Neural progenitor cell (in vitro differentiated cells): ENCODE measurements at regions not wholly inside any gene's neighbourhood (a gene's known extent, or its start where the extent isn't known, plus 50 kb on each side); places are given as distances from the start of the nearest gene placed in this dataset.

Source experiments
- DNase-seq: peaks from one replicate; pipeline ENCODE4 v3.0.0-alpha.2; 2016; ENCODE audit warnings: low spot score
- H2AFZ ChIP-seq: fragments of 200-600 bp; sonication (generic); replicated peaks from 2 replicates; pipeline ENCODE4 v1.6.1; 2016; ENCODE audit warnings: antibody characterized with exemption
- H3F3A ChIP-seq: fragments of 200-600 bp; sonication (generic); 2 replicates; pipeline ENCODE4 v1.6.1; 2016; ENCODE audit warnings: antibody characterized with exemption, low read depth
- H3K27ac ChIP-seq: fragments of 200-600 bp; sonication (generic); 2 replicates; pipeline ENCODE4 v1.5.1; 2016; ENCODE audit warnings: mild to moderate bottlenecking
- H3K27me3 ChIP-seq: fragments of 200-600 bp; sonication (generic); 2 replicates; pipeline ENCODE4 v1.6.1; 2016; ENCODE audit warnings: mild to moderate bottlenecking, moderate library complexity
- H3K36me3 ChIP-seq: fragments of 200-600 bp; sonication (generic); 2 replicates; pipeline ENCODE4 v1.5.1; 2016
- H3K4me1 ChIP-seq: fragments of 200-600 bp; sonication (generic); 2 replicates; pipeline ENCODE4 v1.6.1; 2016; ENCODE audit warnings: mixed run types
- H3K4me2 ChIP-seq: fragments of 200-600 bp; sonication (generic); 2 replicates; pipeline ENCODE4 v1.6.1; 2016
- H3K4me3 ChIP-seq: fragments of 200-600 bp; sonication (generic); 2 replicates; pipeline ENCODE4 v1.5.1; 2016
- H3K79me2 ChIP-seq: fragments of 200-600 bp; sonication (generic); 2 replicates; pipeline ENCODE4 v1.6.1; 2016; ENCODE audit warnings: low read depth
- H3K9ac ChIP-seq: fragments of 200-600 bp; sonication (generic); 2 replicates; pipeline ENCODE4 v1.6.1; 2016
- H3K9me3 ChIP-seq: fragments of 200-600 bp; sonication (generic); 2 replicates; pipeline ENCODE4 v1.5.1; 2016; ENCODE audit warnings: low read depth
- H4K20me1 ChIP-seq: fragments of 200-600 bp; sonication (generic); 2 replicates; pipeline ENCODE4 v1.6.1; 2016; ENCODE audit warnings: low read depth
- H3K27ac Mint-ChIP-seq: 3 replicates; pipeline ENCODE4 v1.8.0; 2021; ENCODE audit warnings: mixed read lengths
- H3K27me3 Mint-ChIP-seq: 2 replicates; pipeline ENCODE4 v1.8.0; 2022; ENCODE audit warnings: low read depth, mild to moderate bottlenecking, inconsistent platforms, moderate library complexity, mixed read lengths; ENCODE audit not compliant: insufficient read depth
- H3K36me3 Mint-ChIP-seq: 3 replicates; pipeline ENCODE4 v1.8.0; 2021; ENCODE audit warnings: mixed read lengths
- H3K4me1 Mint-ChIP-seq: 3 replicates; pipeline ENCODE4 v1.8.0; 2021; ENCODE audit warnings: mixed read lengths
- H3K4me3 Mint-ChIP-seq: 3 replicates; pipeline ENCODE4 v1.8.0; 2021; ENCODE audit warnings: mild to moderate bottlenecking, moderate library complexity, mixed read lengths
- H3K9me3 Mint-ChIP-seq: 3 replicates; pipeline ENCODE4 v1.8.0; 2020; ENCODE audit warnings: mixed read lengths
- EZH2 ChIP-seq: fragments of 200-600 bp; sonication (generic); IDR thresholded peaks from 2 replicates; pipeline ENCODE4 v1.6.1; 2017; ENCODE audit warnings: antibody characterized with exemption, mild to moderate bottlenecking, moderate library complexity
- EZH2phosphoT487 ChIP-seq: fragments of 200-600 bp; sonication (generic); IDR thresholded peaks from 2 replicates; pipeline ENCODE4 v1.6.1; 2017; ENCODE audit warnings: antibody characterized with exemption
- TF ChIP-seq, protein P1 (sequence below): fragments of 200-600 bp; sonication (generic); IDR thresholded peaks from 2 replicates; pipeline ENCODE4 v1.5.1; 2017; ENCODE audit warnings: antibody characterized with exemption, mild to moderate bottlenecking

DNA sequence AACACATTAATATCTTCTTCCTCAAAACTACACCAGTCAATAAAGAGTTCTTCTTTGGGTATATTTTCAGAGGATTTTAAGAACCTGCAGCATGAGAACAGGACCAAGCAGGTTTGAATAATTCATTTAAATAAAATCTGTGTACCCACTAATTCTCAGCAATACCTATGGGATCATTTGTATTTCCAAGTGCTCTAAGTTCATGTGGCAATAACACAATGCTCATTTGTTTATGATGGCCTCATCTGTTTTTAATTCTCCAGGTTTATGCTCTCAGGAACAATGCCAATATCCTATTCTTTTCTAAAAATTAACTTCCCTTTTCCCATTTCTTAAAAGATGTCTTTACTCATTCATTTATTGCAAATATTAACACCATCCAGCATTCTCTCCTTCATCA lies 264.7 kb downstream of the METTL4 start:
- Histone ChIP-seq H3K9me3 (no peaks in the 10 kb centered on the region), H3K79me2 (no peaks in the 10 kb centered on the region), H3K4me1 (no peaks in the 10 kb centered on the region), H3K9ac (no peak overlapping the region), H3F3A (no peaks in the 10 kb centered on the region), H3K4me2 (no peak overlapping the region), H4K20me1 (no peaks in the 10 kb centered on the region), H3K36me3 (no peaks in the 10 kb centered on the region), H3K27ac (no peak overlapping the region), H3K4me3 (no peak overlapping the region), H3K27me3 (no peaks in the 10 kb centered on the region), H2AFZ (no peak overlapping the region)
- no peaks in the 10 kb centered on the region for H3K27me3 Mint-ChIP-seq
- no peaks in the 10 kb centered on the region for H3K9me3 Mint-ChIP-seq
- H3K27ac Mint-ChIP-seq = no peak overlapping the region
- H3K36me3 Mint-ChIP-seq = no peaks in the 10 kb centered on the region
- H3K4me3 Mint-ChIP-seq = no peak overlapping the region
- no peak for TF ChIP-seq EZH2
- TF ChIP-seq EZH2phosphoT487 = no peak
- TF ChIP-seq, protein P1, sequence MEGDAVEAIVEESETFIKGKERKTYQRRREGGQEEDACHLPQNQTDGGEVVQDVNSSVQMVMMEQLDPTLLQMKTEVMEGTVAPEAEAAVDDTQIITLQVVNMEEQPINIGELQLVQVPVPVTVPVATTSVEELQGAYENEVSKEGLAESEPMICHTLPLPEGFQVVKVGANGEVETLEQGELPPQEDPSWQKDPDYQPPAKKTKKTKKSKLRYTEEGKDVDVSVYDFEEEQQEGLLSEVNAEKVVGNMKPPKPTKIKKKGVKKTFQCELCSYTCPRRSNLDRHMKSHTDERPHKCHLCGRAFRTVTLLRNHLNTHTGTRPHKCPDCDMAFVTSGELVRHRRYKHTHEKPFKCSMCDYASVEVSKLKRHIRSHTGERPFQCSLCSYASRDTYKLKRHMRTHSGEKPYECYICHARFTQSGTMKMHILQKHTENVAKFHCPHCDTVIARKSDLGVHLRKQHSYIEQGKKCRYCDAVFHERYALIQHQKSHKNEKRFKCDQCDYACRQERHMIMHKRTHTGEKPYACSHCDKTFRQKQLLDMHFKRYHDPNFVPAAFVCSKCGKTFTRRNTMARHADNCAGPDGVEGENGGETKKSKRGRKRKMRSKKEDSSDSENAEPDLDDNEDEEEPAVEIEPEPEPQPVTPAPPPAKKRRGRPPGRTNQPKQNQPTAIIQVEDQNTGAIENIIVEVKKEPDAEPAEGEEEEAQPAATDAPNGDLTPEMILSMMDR = no peak
- no peak for DNase-seq
- no peaks in the 10 kb centered on the region for H3K4me1 Mint-ChIP-seq

DNA sequence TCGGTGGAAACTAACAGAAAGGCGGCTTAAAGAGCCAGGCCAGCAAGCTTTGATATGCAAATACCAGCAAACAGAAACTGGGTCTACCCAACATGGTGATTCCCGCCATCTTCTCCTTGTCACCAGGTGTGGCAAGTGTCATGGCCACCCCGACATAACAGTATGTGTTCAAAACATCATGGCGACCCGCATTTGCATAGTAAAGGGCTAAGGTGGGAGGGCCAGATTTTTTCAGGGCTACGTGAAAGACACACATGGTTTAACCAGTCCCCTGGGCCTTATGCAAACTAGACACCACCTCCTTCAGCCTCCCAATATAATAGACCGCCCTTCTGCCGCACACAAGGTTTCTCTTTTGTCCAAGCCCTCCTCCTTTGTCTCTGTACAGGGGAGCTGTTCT lies 260.4 kb downstream of the METTL4 start:
- Mint-ChIP-seq H3K27ac (no peak overlapping the region), H3K4me1 (no peaks in the 10 kb centered on the region), H3K36me3 (no peaks in the 10 kb centered on the region), H3K9me3 (no peaks in the 10 kb centered on the region), H3K4me3 (no peak overlapping the region), H3K27me3 (no peaks in the 10 kb centered on the region)
- Histone ChIP-seq H3F3A (no peaks in the 10 kb centered on the region), H3K79me2 (no peaks in the 10 kb centered on the region), H3K27ac (no peak overlapping the region), H2AFZ (no peak overlapping the region), H3K4me1 (no peaks in the 10 kb centered on the region), H3K9ac (no peak overlapping the region), H4K20me1 (no peaks in the 10 kb centered on the region), H3K9me3 (no peaks in the 10 kb centered on the region), H3K36me3 (no peaks in the 10 kb centered on the region), H3K27me3 (no peaks in the 10 kb centered on the region), H3K4me3 (no peak overlapping the region), H3K4me2 (no peak overlapping the region)
- no peak for DNase-seq
- TF ChIP-seq EZH2 (no peak), EZH2phosphoT487 (no peak)
- TF ChIP-seq, protein P1 = no peak

DNA sequence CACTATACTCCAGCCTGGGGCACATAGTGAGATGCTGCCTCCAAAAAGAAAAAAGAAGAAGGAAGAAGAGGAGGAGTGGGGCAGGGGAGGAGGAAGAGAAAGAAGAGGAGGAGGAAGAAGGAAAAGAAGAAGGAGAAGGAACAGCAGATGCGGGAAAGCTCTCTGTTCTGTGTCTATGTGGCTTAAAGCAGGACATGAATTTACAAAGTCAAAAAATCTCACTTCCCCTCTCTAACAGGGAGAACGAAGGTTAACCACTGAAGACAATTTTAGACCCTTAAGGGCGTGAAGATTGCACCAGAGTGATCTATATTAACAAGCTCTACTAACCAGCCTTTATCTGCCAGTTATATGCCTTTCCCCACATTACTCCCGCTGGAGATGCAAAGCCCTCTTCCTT lies 258.9 kb downstream of the METTL4 start:
- no peak overlapping the region for H3K4me2 ChIP-seq
- H3K36me3 Mint-ChIP-seq = no peaks in the 10 kb centered on the region
- H3K4me3 Mint-ChIP-seq = no peak overlapping the region
- TF ChIP-seq, protein P1 = no peak
- no peak for TF ChIP-seq EZH2phosphoT487
- no peak for TF ChIP-seq EZH2
- no peaks in the 10 kb centered on the region for H4K20me1 ChIP-seq
- H3K79me2 ChIP-seq = no peaks in the 10 kb centered on the region
- no peaks in the 10 kb centered on the region for H3K27me3 ChIP-seq
- no peak overlapping the region for H3K27ac ChIP-seq
- H3F3A ChIP-seq = no peaks in the 10 kb centered on the region
- no peak overlapping the region for H3K9ac ChIP-seq
- no peaks in the 10 kb centered on the region for H3K4me1 Mint-ChIP-seq
- no peaks in the 10 kb centered on the region for H3K9me3 ChIP-seq
- H3K4me1 ChIP-seq = no peaks in the 10 kb centered on the region
- no peak overlapping the region for H2AFZ ChIP-seq
- no peaks in the 10 kb centered on the region for H3K9me3 Mint-ChIP-seq
- no peaks in the 10 kb centered on the region for H3K36me3 ChIP-seq
- no peak for DNase-seq
- H3K27ac Mint-ChIP-seq = no peak overlapping the region
- no peaks in the 10 kb centered on the region for H3K27me3 Mint-ChIP-seq
- H3K4me3 ChIP-seq = no peak overlapping the region

DNA sequence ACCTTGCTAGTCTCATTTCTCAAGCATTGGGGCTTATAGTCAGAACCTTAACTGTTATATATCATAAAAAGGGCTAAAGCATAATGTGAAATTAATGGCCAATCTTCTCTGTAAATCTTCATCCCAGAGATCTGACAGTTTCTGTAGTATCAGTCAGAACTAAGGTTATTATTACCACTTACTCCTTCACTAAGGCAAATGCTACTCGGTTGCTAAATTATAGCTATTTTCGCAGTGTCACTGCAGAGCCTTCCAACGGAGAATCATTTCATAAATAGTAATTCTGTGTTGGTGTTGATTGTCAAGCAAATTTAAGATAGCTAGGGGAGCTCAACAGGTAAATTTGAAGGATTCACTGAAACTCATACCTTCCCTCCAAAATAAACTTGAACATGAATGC lies 258.0 kb downstream of the METTL4 start:
- Histone ChIP-seq H3K9ac (no peak overlapping the region), H3K9me3 (no peaks in the 10 kb centered on the region), H3K27me3 (no peaks in the 10 kb centered on the region), H3K27ac (no peak overlapping the region), H2AFZ (no peak overlapping the region), H3K36me3 (no peaks in the 10 kb centered on the region), H3K4me3 (no peak overlapping the region), H3K4me1 (no peaks in the 10 kb centered on the region), H3K4me2 (no peak overlapping the region), H3F3A (no peaks in the 10 kb centered on the region), H3K79me2 (no peaks in the 10 kb centered on the region), H4K20me1 (no peaks in the 10 kb centered on the region)
- TF ChIP-seq, protein P1 = no peak
- no peak for TF ChIP-seq EZH2
- no peak for TF ChIP-seq EZH2phosphoT487
- Mint-ChIP-seq H3K4me1 (no peaks in the 10 kb centered on the region), H3K27ac (no peak overlapping the region), H3K27me3 (no peaks in the 10 kb centered on the region), H3K4me3 (no peak overlapping the region), H3K36me3 (no peaks in the 10 kb centered on the region), H3K9me3 (no peaks in the 10 kb centered on the region)
- no peak for DNase-seq
